Neuronal stem cell (in vitro differentiated cells): ENCODE measurements at regions not wholly inside any gene's neighbourhood (a gene's known extent, or its start where the extent isn't known, plus 50 kb on each side); places are given as distances from the start of the nearest gene placed in this dataset.

Source experiments
- DNase-seq: peaks from one replicate; pipeline ENCODE4 v3.0.0-alpha.2; 2013; ENCODE audit warnings: low spot score
- H2AFZ ChIP-seq: one replicate; pipeline ENCODE4 v1.6.1; 2013; ENCODE audit warnings: mild to moderate bottlenecking, low read length, inconsistent platforms
- H2AK5ac ChIP-seq: 2 replicates; pipeline ENCODE4 v1.6.1; 2013; ENCODE audit warnings: low read depth, mild to moderate bottlenecking, inconsistent platforms, low read length, moderate library complexity, mixed read lengths
- H2BK120ac ChIP-seq: 2 replicates; pipeline ENCODE4 v1.6.1; 2013; ENCODE audit warnings: low read depth, mild to moderate bottlenecking, inconsistent platforms, low read length, moderate library complexity, mixed read lengths
- H2BK12ac ChIP-seq: one replicate; pipeline ENCODE4 v1.6.1; 2013; ENCODE audit warnings: low read length, inconsistent platforms
- H2BK15ac ChIP-seq: 2 replicates; pipeline ENCODE4 v1.6.1; 2013; ENCODE audit warnings: mild to moderate bottlenecking, low read length, inconsistent platforms, mixed read lengths
- H2BK5ac ChIP-seq: one replicate; pipeline ENCODE4 v1.6.1; 2013; ENCODE audit warnings: inconsistent platforms, mild to moderate bottlenecking, low read length, moderate library complexity
- H3K14ac ChIP-seq: one replicate; pipeline ENCODE4 v1.6.1; 2013; ENCODE audit warnings: low read length, inconsistent platforms
- H3K18ac ChIP-seq: 2 replicates; pipeline ENCODE4 v1.6.1; 2013; ENCODE audit warnings: low read length, inconsistent platforms
- H3K23ac ChIP-seq: 2 replicates; pipeline ENCODE4 v1.6.1; 2013; ENCODE audit warnings: low read depth, mild to moderate bottlenecking, mixed read lengths, low read length, inconsistent platforms; ENCODE audit not compliant: poor library complexity
- H3K27ac ChIP-seq: replicated peaks from 3 replicates; pipeline ENCODE4 v1.5.1; 2013; ENCODE audit warnings: low read length, inconsistent platforms
- H3K27me3 ChIP-seq, 3 experiments: 2 replicates each; pipeline ENCODE4 v1.6.1; 2013; ENCODE audit warnings: low read length in 3 of 3, mild to moderate bottlenecking in 2 of 3, inconsistent platforms in 1 of 3, low read depth in 1 of 3, mixed read lengths in 1 of 3, moderate library complexity in 1 of 3; ENCODE audit not compliant: control insufficient read depth in 3 of 3, insufficient read depth in 3 of 3
- H3K36me3 ChIP-seq, 2 donors: replicated peaks in 1 of 2; 2 replicates each; pipeline ENCODE4 v1.6.1; 2013; ENCODE audit warnings: low read length in 2 of 2; ENCODE audit not compliant: control insufficient read depth in 2 of 2, insufficient read depth in 2 of 2
- H3K4ac ChIP-seq: 2 replicates; pipeline ENCODE4 v1.6.1; 2013; ENCODE audit warnings: inconsistent platforms, mild to moderate bottlenecking, low read length, moderate library complexity
- H3K4me1 ChIP-seq, 2 donors: 1 replicate in 1 of 2; 2 replicates in 1 of 2; pipeline ENCODE4 v1.6.1; 2013; ENCODE audit warnings: low read length in 2 of 2, low read depth in 1 of 2; ENCODE audit not compliant: control insufficient read depth in 2 of 2, insufficient read depth in 1 of 2
- H3K4me2 ChIP-seq: one replicate; pipeline ENCODE4 v1.6.1; 2013; ENCODE audit warnings: mild to moderate bottlenecking, low read length, inconsistent platforms; ENCODE audit not compliant: insufficient read depth, poor library complexity, severe bottlenecking
- H3K4me3 ChIP-seq, 2 donors: 2 replicates each; pipeline ENCODE4 v1.5.1; 2013; ENCODE audit warnings: low read length in 2 of 2, mild to moderate bottlenecking in 2 of 2, inconsistent platforms in 1 of 2, moderate library complexity in 1 of 2
- H3K79me1 ChIP-seq: one replicate; pipeline ENCODE4 v1.6.1; 2013; ENCODE audit warnings: low read depth, mild to moderate bottlenecking, inconsistent platforms, low read length, moderate library complexity
- H3K9ac ChIP-seq: one replicate; pipeline ENCODE4 v1.6.1; 2013; ENCODE audit warnings: mild to moderate bottlenecking, low read depth, low read length, inconsistent platforms; ENCODE audit not compliant: poor library complexity
- H3K9me3 ChIP-seq, 2 donors: replicated peaks in 1 of 2; 2 replicates each; pipeline versions ENCODE3 to v1.6.1; 2013; ENCODE audit warnings: low read length in 2 of 2, mild to moderate bottlenecking in 2 of 2, inconsistent platforms in 1 of 2, low read depth in 1 of 2, mixed read lengths in 1 of 2, moderate library complexity in 1 of 2; ENCODE audit not compliant: control insufficient read depth in 2 of 2, insufficient read depth in 1 of 2
- H4K8ac ChIP-seq: one replicate; pipeline ENCODE4 v1.6.1; 2013; ENCODE audit warnings: low read depth, mild to moderate bottlenecking, inconsistent platforms, low read length, moderate library complexity
- H4K91ac ChIP-seq: one replicate; pipeline ENCODE4 v1.6.1; 2013; ENCODE audit warnings: low read length, low read depth, mild to moderate bottlenecking, inconsistent platforms; ENCODE audit not compliant: poor library complexity
- WGBS, 2 donors: extraction: QIAGEN DNeasy Blood & Tissue Kit; methylation state at CpG; one replicate each; pipeline ENCODE4 v1.1.7; 2013; ENCODE audit warnings: missing lambda C conversion rate in 2 of 2, mixed read lengths in 1 of 2; ENCODE audit not compliant: insufficient read length in 2 of 2, insufficient replicate concordance in 1 of 2; ENCODE audit errors: extremely low coverage in 2 of 2; 5-methylcytosine and 5-hydroxymethylcytosine counted together

DNA sequence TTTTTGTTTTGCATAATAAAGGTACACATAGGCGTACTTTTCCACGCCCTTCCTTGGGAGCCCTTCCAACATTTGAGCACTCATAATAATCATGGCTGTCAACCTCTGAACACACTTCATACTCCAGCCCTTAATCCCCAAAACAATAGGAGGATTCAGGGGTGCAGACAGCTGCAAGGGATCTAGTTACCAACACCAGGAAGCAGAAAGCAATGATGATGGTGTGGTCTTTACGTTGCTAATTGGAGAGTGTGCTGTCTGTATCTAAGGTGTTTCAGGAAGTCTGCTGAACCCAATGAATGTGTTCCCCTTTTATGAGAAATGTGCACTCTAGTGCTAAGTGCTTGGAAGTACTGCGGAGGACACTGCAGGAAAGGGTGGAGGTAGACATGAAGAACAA is 60.3 kb upstream of the PDZRN3 start:
- Histone ChIP-seq H3K14ac (no peak overlapping the region), H2BK5ac (no peak overlapping the region), H3K23ac (no peak overlapping the region), H3K27me3 (no peaks in the 10 kb centered on the region), H2BK120ac (no peak overlapping the region), H3K27ac (no peak overlapping the region), H2BK15ac (no peak overlapping the region), H3K4me3 (no peak overlapping the region), H3K9me3 (peaks cover 0 to 4% of the 10 kb centered on the region in 2 donors), H2AFZ (no peak overlapping the region), H3K79me1 (no peaks in the 10 kb centered on the region), H3K18ac (no peak overlapping the region), H2BK12ac (no peak overlapping the region), H3K36me3 (no peaks in the 10 kb centered on the region), H2AK5ac (no peak overlapping the region), H4K91ac (no peak overlapping the region), H3K4me1 (peaks cover 4 to 20% of the 10 kb centered on the region in 2 donors), H3K9ac (no peak overlapping the region), H3K4me2 (no peak overlapping the region), H3K4ac (no peak overlapping the region), H4K8ac (no peak overlapping the region)
- WGBS, 2 donors: no CpG with 5 or more reads among the region's 4 CpGs
- DNase-seq: no peak

DNA sequence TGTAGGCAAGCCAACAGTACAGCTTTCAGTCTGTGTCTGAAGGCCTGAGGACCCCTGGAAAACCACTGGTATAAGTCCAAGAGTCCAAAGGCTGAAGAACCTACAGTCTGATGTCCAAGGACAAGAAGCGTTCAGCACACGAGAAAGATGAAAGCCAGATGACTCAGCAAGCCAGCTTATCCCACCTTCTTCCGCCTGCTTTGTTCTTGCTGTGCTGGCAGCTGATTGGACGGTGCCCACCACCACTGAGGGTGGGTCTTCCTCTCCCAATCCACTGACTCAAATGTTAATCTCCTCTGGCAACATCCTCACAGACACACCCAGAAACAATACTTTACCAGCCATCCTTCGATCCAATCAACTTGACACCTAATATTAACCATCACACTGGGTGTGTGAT is 59.0 kb upstream of the PDZRN3 start:
- Histone ChIP-seq H2BK5ac (no peak overlapping the region), H3K36me3 (no peaks in the 10 kb centered on the region), H3K79me1 (no peaks in the 10 kb centered on the region), H3K4me2 (no peak overlapping the region), H2AFZ (peak overlapping the region; percentile 47), H2AK5ac (no peak overlapping the region), H2BK12ac (no peak overlapping the region), H3K18ac (no peak overlapping the region), H2BK15ac (no peak overlapping the region), H3K9ac (no peak overlapping the region), H3K4me1 (peaks cover 4 to 20% of the 10 kb centered on the region in 2 donors), H3K27ac (no peak overlapping the region), H3K27me3 (no peaks in the 10 kb centered on the region), H4K91ac (no peak overlapping the region), H3K4ac (no peak overlapping the region), H3K23ac (no peak overlapping the region), H3K14ac (no peak overlapping the region), H4K8ac (no peak overlapping the region), H3K9me3 (no peaks in the 10 kb centered on the region), H2BK120ac (no peak overlapping the region), H3K4me3 (no peak overlapping the region)
- WGBS, 2 donors: no CpG with 5 or more reads among the region's 5 CpGs
- no peak for DNase-seq

DNA sequence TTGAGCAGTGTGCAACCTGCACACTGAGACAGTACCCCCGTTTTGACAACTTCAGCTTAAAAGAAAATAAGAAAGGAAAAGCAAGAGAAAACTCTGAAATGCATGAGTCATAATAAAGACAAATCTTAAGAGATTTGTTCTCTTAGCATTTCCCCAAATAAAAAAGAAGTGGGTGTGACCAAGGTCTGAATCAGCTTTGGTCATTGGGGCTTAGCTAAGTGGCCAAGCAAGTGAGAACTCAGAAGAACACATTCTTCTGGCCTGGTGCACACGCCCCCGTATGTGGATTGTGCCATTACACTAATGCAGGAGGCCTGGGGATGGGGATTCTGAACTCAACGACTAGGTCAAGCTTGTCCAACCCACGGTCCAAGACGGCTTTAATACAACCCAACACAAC is 56.9 kb upstream of the PDZRN3 start:
- Histone ChIP-seq H4K8ac (no peak overlapping the region), H3K79me1 (no peaks in the 10 kb centered on the region), H3K23ac (no peak overlapping the region), H3K14ac (no peak overlapping the region), H2BK120ac (no peak overlapping the region), H3K4me2 (no peak overlapping the region), H2AFZ (no peak overlapping the region), H3K4me3 (no peak overlapping the region), H3K18ac (no peak overlapping the region), H2BK12ac (no peak overlapping the region), H4K91ac (no peak overlapping the region), H2BK15ac (no peak overlapping the region), H3K36me3 (no peaks in the 10 kb centered on the region), H3K4ac (no peak overlapping the region), H3K27me3 (no peaks in the 10 kb centered on the region), H3K9ac (no peak overlapping the region), H2BK5ac (no peak overlapping the region), H2AK5ac (no peak overlapping the region), H3K4me1 (peaks cover 1 to 11% of the 10 kb centered on the region in 2 donors), H3K27ac (no peak overlapping the region), H3K9me3 (no peaks in the 10 kb centered on the region)
- no peak for DNase-seq
- WGBS, 2 donors: no CpG with 5 or more reads among the region's 6 CpGs

DNA sequence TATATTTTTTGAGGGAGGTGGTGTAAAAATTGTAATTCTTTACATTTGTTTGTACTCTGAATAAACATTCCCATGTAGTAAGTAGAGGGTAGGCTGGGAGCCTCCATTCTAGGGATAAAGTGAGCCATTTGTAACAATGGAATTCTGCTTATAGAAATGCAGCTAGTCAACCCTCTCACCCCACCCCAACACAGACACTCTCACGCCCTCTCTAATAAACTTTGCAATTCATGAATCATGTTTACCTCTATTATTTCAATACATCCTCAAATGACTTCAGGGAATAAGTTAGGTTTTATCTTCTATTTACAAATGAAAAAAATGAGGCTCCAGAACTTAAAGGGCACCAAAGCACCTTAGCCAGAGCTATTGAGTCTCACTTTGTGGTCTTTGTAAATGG is 56.5 kb upstream of the PDZRN3 start:
- no peaks in the 10 kb centered on the region for H3K27me3 ChIP-seq

More for the DNA sequence above, 56.5 kb upstream of the PDZRN3 start:
- no peak overlapping the region for H3K23ac ChIP-seq
- no peak overlapping the region for H3K4me3 ChIP-seq
- no peak overlapping the region for H3K9ac ChIP-seq
- H2AFZ ChIP-seq: no peak overlapping the region
- peaks cover 1 to 11% of the 10 kb centered on the region in 2 donors for H3K4me1 ChIP-seq
- no peaks in the 10 kb centered on the region for H3K9me3 ChIP-seq
- no peaks in the 10 kb centered on the region for H3K79me1 ChIP-seq
- H2AK5ac ChIP-seq: no peak overlapping the region
- H3K36me3 ChIP-seq: no peaks in the 10 kb centered on the region
- no peak overlapping the region for H2BK5ac ChIP-seq
- no peak overlapping the region for H3K14ac ChIP-seq
- no peak overlapping the region for H2BK120ac ChIP-seq
- H3K27ac ChIP-seq: no peak overlapping the region
- DNase-seq: no peak
- H2BK12ac ChIP-seq: no peak overlapping the region
- H3K4me2 ChIP-seq: no peak overlapping the region
- no peak overlapping the region for H4K91ac ChIP-seq
- no peak overlapping the region for H3K4ac ChIP-seq
- H2BK15ac ChIP-seq: no peak overlapping the region
- no CpG with 5 or more reads among the region's 1 CpG for WGBS, 2 donors
- no peak overlapping the region for H4K8ac ChIP-seq
- no peak overlapping the region for H3K18ac ChIP-seq
